Ishikawa (cell line): ENCODE measurements at regions not wholly inside any gene's neighbourhood (a gene's known extent, or its start where the extent isn't known, plus 50 kb on each side); places are given as distances from the start of the nearest gene placed in this dataset.

Source experiments
- CEBPB ChIP-seq: IDR thresholded peaks from 2 replicates; pipeline ENCODE4 v1.6.1; 2012
- CREB1 ChIP-seq: IDR thresholded peaks from 2 replicates; pipeline ENCODE4 v1.6.1; 2012; ENCODE audit warnings: low read depth
- EGR1 ChIP-seq: IDR thresholded peaks from 2 replicates; pipeline ENCODE4 v1.6.1; 2012
- EP300 ChIP-seq: IDR thresholded peaks from 2 replicates; pipeline ENCODE4 v1.6.1; 2012; ENCODE audit warnings: borderline replicate concordance
- FOXM1 ChIP-seq: IDR thresholded peaks from 2 replicates; pipeline ENCODE4 v1.6.1; 2012; ENCODE audit warnings: low read depth, borderline replicate concordance
- NFIC ChIP-seq: IDR thresholded peaks from 2 replicates; pipeline ENCODE4 v1.6.1; 2012
- RAD21 ChIP-seq: IDR thresholded peaks from 2 replicates; pipeline ENCODE4 v1.6.1; 2012; ENCODE audit warnings: low read depth
- TAF1 ChIP-seq: IDR thresholded peaks from 2 replicates; pipeline ENCODE4 v1.6.1; 2012; ENCODE audit warnings: low read depth, mild to moderate bottlenecking
- YY1 ChIP-seq: IDR thresholded peaks from 2 replicates; pipeline ENCODE4 v1.6.1; 2012; ENCODE audit warnings: low read depth
- ZBTB7A ChIP-seq: IDR thresholded peaks from 2 replicates; pipeline ENCODE4 v1.6.1; 2012; ENCODE audit warnings: low read depth
- TF ChIP-seq, protein P1 (sequence below): IDR thresholded peaks from 2 replicates; pipeline ENCODE4 v1.6.1; 2012; ENCODE audit warnings: low read depth, mild to moderate bottlenecking
- TF ChIP-seq, protein P2 (sequence below): IDR thresholded peaks from 2 replicates; pipeline ENCODE4 v1.6.1; 2012

DNA sequence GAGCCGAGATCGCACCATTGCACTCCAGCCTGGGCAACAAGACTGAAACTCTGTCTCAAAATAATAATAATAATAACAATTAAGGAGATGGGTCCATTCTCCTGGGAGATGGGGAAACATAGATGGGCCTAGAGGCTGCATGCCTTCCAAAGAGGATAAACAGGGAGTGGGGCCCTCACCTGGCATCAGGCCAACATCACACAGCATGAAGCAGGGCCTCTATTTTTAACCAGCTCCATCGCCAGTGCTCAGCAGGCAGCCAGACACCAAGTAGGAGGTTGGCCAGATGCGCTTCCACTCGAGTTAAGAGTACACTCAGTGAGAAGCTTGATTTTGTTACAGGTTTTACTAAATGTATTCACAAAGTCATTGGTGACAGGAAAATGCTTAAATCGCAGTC lies 352.0 kb downstream of the RRAGC start:
- TF ChIP-seq TAF1 = no peak
- no peak for TF ChIP-seq ZBTB7A
- TF ChIP-seq, protein P1, sequence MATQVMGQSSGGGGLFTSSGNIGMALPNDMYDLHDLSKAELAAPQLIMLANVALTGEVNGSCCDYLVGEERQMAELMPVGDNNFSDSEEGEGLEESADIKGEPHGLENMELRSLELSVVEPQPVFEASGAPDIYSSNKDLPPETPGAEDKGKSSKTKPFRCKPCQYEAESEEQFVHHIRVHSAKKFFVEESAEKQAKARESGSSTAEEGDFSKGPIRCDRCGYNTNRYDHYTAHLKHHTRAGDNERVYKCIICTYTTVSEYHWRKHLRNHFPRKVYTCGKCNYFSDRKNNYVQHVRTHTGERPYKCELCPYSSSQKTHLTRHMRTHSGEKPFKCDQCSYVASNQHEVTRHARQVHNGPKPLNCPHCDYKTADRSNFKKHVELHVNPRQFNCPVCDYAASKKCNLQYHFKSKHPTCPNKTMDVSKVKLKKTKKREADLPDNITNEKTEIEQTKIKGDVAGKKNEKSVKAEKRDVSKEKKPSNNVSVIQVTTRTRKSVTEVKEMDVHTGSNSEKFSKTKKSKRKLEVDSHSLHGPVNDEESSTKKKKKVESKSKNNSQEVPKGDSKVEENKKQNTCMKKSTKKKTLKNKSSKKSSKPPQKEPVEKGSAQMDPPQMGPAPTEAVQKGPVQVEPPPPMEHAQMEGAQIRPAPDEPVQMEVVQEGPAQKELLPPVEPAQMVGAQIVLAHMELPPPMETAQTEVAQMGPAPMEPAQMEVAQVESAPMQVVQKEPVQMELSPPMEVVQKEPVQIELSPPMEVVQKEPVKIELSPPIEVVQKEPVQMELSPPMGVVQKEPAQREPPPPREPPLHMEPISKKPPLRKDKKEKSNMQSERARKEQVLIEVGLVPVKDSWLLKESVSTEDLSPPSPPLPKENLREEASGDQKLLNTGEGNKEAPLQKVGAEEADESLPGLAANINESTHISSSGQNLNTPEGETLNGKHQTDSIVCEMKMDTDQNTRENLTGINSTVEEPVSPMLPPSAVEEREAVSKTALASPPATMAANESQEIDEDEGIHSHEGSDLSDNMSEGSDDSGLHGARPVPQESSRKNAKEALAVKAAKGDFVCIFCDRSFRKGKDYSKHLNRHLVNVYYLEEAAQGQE = no peak
- TF ChIP-seq, protein P2, sequence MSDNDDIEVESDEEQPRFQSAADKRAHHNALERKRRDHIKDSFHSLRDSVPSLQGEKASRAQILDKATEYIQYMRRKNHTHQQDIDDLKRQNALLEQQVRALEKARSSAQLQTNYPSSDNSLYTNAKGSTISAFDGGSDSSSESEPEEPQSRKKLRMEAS = no peak
- no peak for TF ChIP-seq CEBPB
- no peak for TF ChIP-seq RAD21
- TF ChIP-seq CREB1 = no peak
- no peak for TF ChIP-seq EGR1
- TF ChIP-seq EP300 = no peak
- no peak for TF ChIP-seq FOXM1
- TF ChIP-seq YY1 = no peak
- no peak for TF ChIP-seq NFIC
